GM11168 (cell line): ENCODE measurements at regions not wholly inside any gene's neighbourhood (a gene's known extent, or its start where the extent isn't known, plus 50 kb on each side); places are given as distances from the start of the nearest gene placed in this dataset.
"Not testable (repeated sequence)": the region's sequence is repeated elsewhere in the genome, so short reads cannot be mapped to it uniquely, and the experiment has no call there.

Experiments used
- in situ Hi-C: fragments of 300-500 bp; cut with MboI; formaldehyde crosslinking; loops from one replicate; pipeline ENCODE4 v1.12.0; 2022; ENCODE audit warnings: low sequenced_read_pairs; ENCODE audit not compliant: unreplicated experiment

GRCh38 chr6:170041526-170041925 lies 249.4 kb downstream of the DLL1 start:
- in situ Hi-C loops, result no loop called here

- in situ Hi-C loops, result no loop called here
These were observed 250.0 kb downstream of the DLL1 start for GRCh38 chr6:170040906-170041305.

GRCh38 chr6:170040115-170040500 lies 250.8 kb downstream of the DLL1 start:
- in situ Hi-C loops, result no loop called here

GRCh38 chr6:170039156-170040114 lies 251.4 kb downstream of the DLL1 start:
- in situ Hi-C loops, result no loop called here

- in situ Hi-C loops, result no loop called here
These were observed 252.2 kb downstream of the DLL1 start for GRCh38 chr6:170038708-170039107.

GRCh38 chr6:170038251-170038650 lies 252.6 kb downstream of the DLL1 start:
- in situ Hi-C loops, result no loop called here

- in situ Hi-C loops, result no loop called here
These were observed 253.2 kb downstream of the DLL1 start for GRCh38 chr6:170037541-170038250.

GRCh38 chr6:170036916-170037315 lies 254.0 kb downstream of the DLL1 start:
- in situ Hi-C loops, result no loop called here

GRCh38 chr6:170036367-170036766 lies 254.5 kb downstream of the DLL1 start:
- in situ Hi-C loops, result not testable (repeated sequence)

- in situ Hi-C loops, result no loop called here
These were observed 255.0 kb downstream of the DLL1 start for GRCh38 chr6:170035901-170036304.

GRCh38 chr6:170035044-170035443 lies 255.8 kb downstream of the DLL1 start:
- in situ Hi-C loops, result no loop called here

- in situ Hi-C loops, result no loop called here
These were observed 256.6 kb downstream of the DLL1 start for GRCh38 chr6:170034294-170034693.

- in situ Hi-C loops, result no loop called here
These were observed 257.2 kb downstream of the DLL1 start for GRCh38 chr6:170033666-170034065.

- in situ Hi-C loops, result no loop called here
These were observed 258.1 kb downstream of the DLL1 start for GRCh38 chr6:170032706-170033309.

GRCh38 chr6:170032197-170032596 lies 258.7 kb downstream of the DLL1 start:
- in situ Hi-C loops, result no loop called here

- in situ Hi-C loops, result no loop called here
These were observed 259.2 kb downstream of the DLL1 start for GRCh38 chr6:170031684-170032121.

GRCh38 chr6:170030821-170031471 lies 259.9 kb downstream of the DLL1 start:
- in situ Hi-C loops, result no loop called here

GRCh38 chr6:170030284-170030815 lies 260.5 kb downstream of the DLL1 start:
- in situ Hi-C loops, result no loop called here

- in situ Hi-C loops, result no loop called here
These were observed 261.2 kb downstream of the DLL1 start for GRCh38 chr6:170029416-170030283.
